ENCODE measurements at regions not wholly inside any gene's neighbourhood (a gene's known extent, or its start where the extent isn't known, plus 50 kb on each side); places are given as distances from the start of the nearest gene placed in this dataset.

GRCh38 chr15:77846360-77846759, 213.6 kb upstream of the LINGO1 start:
- TF ChIP-seq SIN3A (IDR thresholded peaks at IDR 0.05; ENCODE audit: borderline replicate concordance, insufficient read depth, low read length) (no peak), REST (IDR thresholded peaks at IDR 0.05; ENCODE audit: insufficient read depth in 1 of 2, low read depth in 2 of 2, low read length in 2 of 2) (no peak), POLR2AphosphoS5 (IDR thresholded peaks at IDR 0.05; ENCODE audit: low read depth, low read length) (no peak), FOXP2 (optimal IDR thresholded peaks at IDR 0.05; ENCODE audit: borderline replicate concordance, extremely low read depth, extremely low read length, insufficient read depth) (no peak)

Measured in PFSK-1 (cell line).